A673 (cell line): ENCODE measurements at regions not wholly inside any gene's neighbourhood (a gene's known extent, or its start where the extent isn't known, plus 50 kb on each side); places are given as distances from the start of the nearest gene placed in this dataset.

ENCODE experiments used
- EZH2 ChIP-seq: fragments of 200-600 bp; sonication (generic); IDR thresholded peaks from 2 replicates; pipeline ENCODE4 v1.6.1; 2017; ENCODE audit warnings: borderline replicate concordance, low read depth, mild to moderate bottlenecking, mixed read lengths, antibody characterized with exemption, low read length; ENCODE audit not compliant: poor library complexity, severe bottlenecking
- TF ChIP-seq, protein P1 (sequence below): fragments of 300-800, 200-600 bp; sonication (generic); conservative IDR thresholded peaks from 2 replicates; pipeline ENCODE4 v1.5.1; 2017; ENCODE audit warnings: low read depth, mild to moderate bottlenecking, antibody characterized with exemption, low read length, moderate library complexity, mixed read lengths

DNA sequence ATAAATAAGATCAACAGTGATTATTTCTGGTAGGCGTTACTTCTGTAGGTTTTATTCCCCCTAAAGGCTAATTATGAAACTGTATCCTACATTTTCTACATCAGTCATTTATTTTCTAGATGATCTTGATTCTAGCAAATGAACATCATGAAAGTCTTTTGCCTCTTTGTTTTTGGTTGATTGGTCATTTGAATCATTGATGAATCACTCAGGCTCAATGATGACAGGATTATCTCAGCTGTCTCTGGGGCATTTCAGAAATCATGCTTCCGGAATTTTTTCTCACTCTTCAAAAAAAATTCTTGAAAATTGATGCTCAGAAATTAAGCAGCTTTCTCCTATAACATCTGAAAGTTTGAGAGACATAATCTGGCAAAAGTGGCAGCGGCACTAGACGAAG lies 298.9 kb upstream of the TCF4 start:
- TF ChIP-seq, protein P1, sequence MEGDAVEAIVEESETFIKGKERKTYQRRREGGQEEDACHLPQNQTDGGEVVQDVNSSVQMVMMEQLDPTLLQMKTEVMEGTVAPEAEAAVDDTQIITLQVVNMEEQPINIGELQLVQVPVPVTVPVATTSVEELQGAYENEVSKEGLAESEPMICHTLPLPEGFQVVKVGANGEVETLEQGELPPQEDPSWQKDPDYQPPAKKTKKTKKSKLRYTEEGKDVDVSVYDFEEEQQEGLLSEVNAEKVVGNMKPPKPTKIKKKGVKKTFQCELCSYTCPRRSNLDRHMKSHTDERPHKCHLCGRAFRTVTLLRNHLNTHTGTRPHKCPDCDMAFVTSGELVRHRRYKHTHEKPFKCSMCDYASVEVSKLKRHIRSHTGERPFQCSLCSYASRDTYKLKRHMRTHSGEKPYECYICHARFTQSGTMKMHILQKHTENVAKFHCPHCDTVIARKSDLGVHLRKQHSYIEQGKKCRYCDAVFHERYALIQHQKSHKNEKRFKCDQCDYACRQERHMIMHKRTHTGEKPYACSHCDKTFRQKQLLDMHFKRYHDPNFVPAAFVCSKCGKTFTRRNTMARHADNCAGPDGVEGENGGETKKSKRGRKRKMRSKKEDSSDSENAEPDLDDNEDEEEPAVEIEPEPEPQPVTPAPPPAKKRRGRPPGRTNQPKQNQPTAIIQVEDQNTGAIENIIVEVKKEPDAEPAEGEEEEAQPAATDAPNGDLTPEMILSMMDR: no peak
- TF ChIP-seq EZH2: no peak
